Parathyroid adenoma (tissue), 2 donors: ENCODE measurements at regions not wholly inside any gene's neighbourhood (a gene's known extent, or its start where the extent isn't known, plus 50 kb on each side); places are given as distances from the start of the nearest gene placed in this dataset.

Source experiments
- H2AFZ ChIP-seq: fragments of 300-600 bp; sonication (generic); one replicate; pipeline ENCODE4 v1.7.0; 2017; ENCODE audit warnings: antibody characterized with exemption, mild to moderate bottlenecking
- H3K27ac ChIP-seq: fragments of 300-600 bp; sonication (generic); one replicate; pipeline ENCODE4 v1.7.0; 2017
- H3K27me3 ChIP-seq: fragments of 300-600 bp; sonication (generic); one replicate; pipeline ENCODE4 v1.7.0; 2017; ENCODE audit warnings: low read length; ENCODE audit not compliant: control insufficient read depth, insufficient read depth
- H3K36me3 ChIP-seq: fragments of 300-600 bp; sonication (generic); one replicate; pipeline ENCODE4 v1.7.0; 2017; ENCODE audit warnings: low read length; ENCODE audit not compliant: control insufficient read depth, insufficient read depth
- H3K4me1 ChIP-seq: fragments of 300-600 bp; sonication (generic); one replicate; pipeline ENCODE4 v1.7.0; 2017; ENCODE audit warnings: control low read depth
- H3K4me2 ChIP-seq: fragments of 300-600 bp; sonication (generic); one replicate; pipeline ENCODE4 v1.7.0; 2017; ENCODE audit warnings: low read length
- H3K4me3 ChIP-seq: fragments of 300-600 bp; sonication (generic); one replicate; pipeline ENCODE4 v1.7.0; 2017; ENCODE audit warnings: low read depth, low read length
- H3K79me2 ChIP-seq: fragments of 300-600 bp; sonication (generic); one replicate; pipeline ENCODE4 v1.7.0; 2017; ENCODE audit warnings: control low read depth
- H3K9ac ChIP-seq: fragments of 300-600 bp; sonication (generic); one replicate; pipeline ENCODE4 v1.7.0; 2017; ENCODE audit warnings: mild to moderate bottlenecking
- H3K9me3 ChIP-seq: fragments of 300-600 bp; sonication (generic); one replicate; pipeline ENCODE4 v1.7.0; 2017; ENCODE audit warnings: low read length; ENCODE audit not compliant: control insufficient read depth
- CTCF ChIP-seq: fragments of 300-600 bp; sonication (generic); IDR thresholded peaks from one replicate; pipeline ENCODE4 v1.7.0; 2017; ENCODE audit warnings: antibody characterized with exemption, mild to moderate bottlenecking
- donor health status: primary hyperparathyroidism.

GRCh38 chr4:147311956-147312355, 168.9 kb upstream of the EDNRA start:
- Histone ChIP-seq H3K27ac (no peak overlapping the region), H3K9me3 (no peaks in the 10 kb centered on the region), H3K4me1 (no peaks in the 10 kb centered on the region), H3K36me3 (no peaks in the 10 kb centered on the region), H2AFZ (no peak overlapping the region), H3K27me3 (no peaks in the 10 kb centered on the region), H3K79me2 (no peaks in the 10 kb centered on the region), H3K9ac (no peak overlapping the region), H3K4me2 (no peak overlapping the region), H3K4me3 (no peak overlapping the region)
- TF ChIP-seq CTCF, result no peak

GRCh38 chr4:147312376-147313046, 168.4 kb upstream of the EDNRA start:
- Histone ChIP-seq H2AFZ (no peak overlapping the region), H3K9me3 (no peaks in the 10 kb centered on the region)
- TF ChIP-seq CTCF, result no peak

GRCh38 chr4:147313108-147313507, 167.8 kb upstream of the EDNRA start:
- H3K27ac ChIP-seq, result no peak overlapping the region
- no peaks in the 10 kb centered on the region for H3K9me3 ChIP-seq
- TF ChIP-seq CTCF, result no peak
- no peak overlapping the region for H3K9ac ChIP-seq
- H2AFZ ChIP-seq, result no peak overlapping the region
- no peak overlapping the region for H3K4me2 ChIP-seq
- no peaks in the 10 kb centered on the region for H3K79me2 ChIP-seq
- H3K4me3 ChIP-seq, result no peak overlapping the region
- H3K36me3 ChIP-seq, result no peaks in the 10 kb centered on the region
- H3K27me3 ChIP-seq, result no peaks in the 10 kb centered on the region
- H3K4me1 ChIP-seq, result no peaks in the 10 kb centered on the region

More at GRCh38 chr4:147312376-147313046, 168.4 kb upstream of the EDNRA start:
- Histone ChIP-seq H3K4me2 (no peak overlapping the region), H3K9ac (no peak overlapping the region), H3K4me3 (no peak overlapping the region), H3K79me2 (no peaks in the 10 kb centered on the region), H3K27ac (no peak overlapping the region), H3K27me3 (no peaks in the 10 kb centered on the region), H3K36me3 (no peaks in the 10 kb centered on the region), H3K4me1 (no peaks in the 10 kb centered on the region)

GRCh38 chr4:147318586-147318985, 162.3 kb upstream of the EDNRA start:
- Histone ChIP-seq H3K4me2 (no peak overlapping the region), H3K27me3 (no peaks in the 10 kb centered on the region), H3K27ac (no peak overlapping the region), H3K9me3 (no peaks in the 10 kb centered on the region), H2AFZ (no peak overlapping the region), H3K36me3 (no peaks in the 10 kb centered on the region), H3K9ac (no peak overlapping the region), H3K4me1 (no peaks in the 10 kb centered on the region), H3K79me2 (no peaks in the 10 kb centered on the region), H3K4me3 (no peak overlapping the region)
- TF ChIP-seq CTCF, result no peak

GRCh38 chr4:147325571-147325981, 155.3 kb upstream of the EDNRA start:
- H3K36me3 ChIP-seq, result no peaks in the 10 kb centered on the region
- TF ChIP-seq CTCF, result no peak
- H3K79me2 ChIP-seq, result no peaks in the 10 kb centered on the region
- no peaks in the 10 kb centered on the region for H3K27me3 ChIP-seq
- H3K4me1 ChIP-seq, result no peaks in the 10 kb centered on the region
- no peak overlapping the region for H3K4me3 ChIP-seq
- H3K4me2 ChIP-seq, result no peak overlapping the region
- H3K9me3 ChIP-seq, result no peaks in the 10 kb centered on the region
- H2AFZ ChIP-seq, result no peak overlapping the region
- H3K27ac ChIP-seq, result no peak overlapping the region
- no peak overlapping the region for H3K9ac ChIP-seq
